Calu3 (cell line): ENCODE measurements at regions not wholly inside any gene's neighbourhood (a gene's known extent, or its start where the extent isn't known, plus 50 kb on each side); places are given as distances from the start of the nearest gene placed in this dataset.

Experiments used
- BruUV-seq: library from RNA; stranded (reverse); fragments of 400-500 nt; replicated peaks from 2 replicates; lab custom pipeline; 2021; lab: Mats Ljungman, UMichigan
- CTCF ChIA-PET: fragments of 300-600 bp; sonication (Branson Sonifier 250); formaldehyde crosslinking; loops from one replicate; lab custom pipeline; 2022; ENCODE audit warnings: antibody characterized with exemption; lab: Charles Lee
- DNase-seq: peaks from one replicate; pipeline ENCODE4 v3.0.0; 2022
- H3K27ac Mint-ChIP-seq: one replicate; pipeline ENCODE4 v1.8.0; 2022; ENCODE audit warnings: mixed read lengths; ENCODE audit not compliant: unreplicated experiment
- H3K27me3 Mint-ChIP-seq: one replicate; pipeline ENCODE4 v1.8.0; 2022; ENCODE audit warnings: mixed read lengths; ENCODE audit not compliant: unreplicated experiment
- H3K36me3 Mint-ChIP-seq: one replicate; pipeline ENCODE4 v1.8.0; 2022; ENCODE audit warnings: mild to moderate bottlenecking, moderate library complexity, mixed read lengths; ENCODE audit not compliant: insufficient read depth, unreplicated experiment
- H3K4me1 Mint-ChIP-seq: one replicate; pipeline ENCODE4 v1.8.0; 2022; ENCODE audit warnings: mild to moderate bottlenecking, low read depth, mixed read lengths; ENCODE audit not compliant: unreplicated experiment
- H3K4me3 Mint-ChIP-seq: one replicate; pipeline ENCODE4 v1.8.0; 2022; ENCODE audit warnings: mild to moderate bottlenecking, low read depth, moderate library complexity, mixed read lengths; ENCODE audit not compliant: unreplicated experiment
- H3K9me3 Mint-ChIP-seq: one replicate; pipeline ENCODE4 v1.8.0; 2022; ENCODE audit warnings: low read depth, mixed read lengths; ENCODE audit not compliant: unreplicated experiment
- CTCF ChIP-seq: fragments of 200-600 bp; IDR thresholded peaks from one replicate; pipeline ENCODE4 v1.8.0; 2022; ENCODE audit warnings: antibody characterized with exemption; ENCODE audit not compliant: unreplicated experiment
- intact Hi-C: fragments of 100-400 bp; cut with micrococcal nuclease; formaldehyde crosslinking; loops from one replicate; pipeline ENCODE4 v1.10.0; 2022; ENCODE audit not compliant: unreplicated experiment

DNA sequence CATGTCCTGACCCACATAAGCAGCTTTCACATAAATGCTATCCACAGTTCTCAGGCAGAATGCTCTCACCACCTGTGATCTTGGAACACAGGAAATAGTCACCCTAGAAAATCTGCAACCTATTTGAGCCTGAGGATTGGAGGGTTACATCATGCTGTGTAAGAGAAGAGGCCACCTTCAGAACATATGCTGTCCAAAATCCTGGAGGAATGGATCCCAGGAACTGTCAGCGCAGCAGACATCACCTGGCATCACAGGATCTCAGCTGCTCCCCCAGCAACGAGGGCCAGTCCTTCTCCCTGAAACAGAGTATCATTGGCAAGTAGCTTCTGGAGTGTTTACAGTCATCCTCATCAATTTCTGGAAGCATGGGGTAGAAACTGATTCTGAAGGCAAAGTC is 63.2 kb upstream of the LTA4H start:
- CTCF ChIA-PET, result no interaction called here
- no TSS peak for BruUV-seq
- intact Hi-C loops, result no loop called here
- H3K36me3 Mint-ChIP-seq, result no peaks in the 10 kb centered on the region
- H3K4me1 Mint-ChIP-seq, result peaks cover 12% of the 10 kb centered on the region
- no peaks in the 10 kb centered on the region for H3K9me3 Mint-ChIP-seq
- TF ChIP-seq CTCF, result no peak
- DNase-seq, result no peak
- H3K27ac Mint-ChIP-seq, result no peak overlapping the region
- H3K27me3 Mint-ChIP-seq, result no peaks in the 10 kb centered on the region
- H3K4me3 Mint-ChIP-seq, result no peak overlapping the region

DNA sequence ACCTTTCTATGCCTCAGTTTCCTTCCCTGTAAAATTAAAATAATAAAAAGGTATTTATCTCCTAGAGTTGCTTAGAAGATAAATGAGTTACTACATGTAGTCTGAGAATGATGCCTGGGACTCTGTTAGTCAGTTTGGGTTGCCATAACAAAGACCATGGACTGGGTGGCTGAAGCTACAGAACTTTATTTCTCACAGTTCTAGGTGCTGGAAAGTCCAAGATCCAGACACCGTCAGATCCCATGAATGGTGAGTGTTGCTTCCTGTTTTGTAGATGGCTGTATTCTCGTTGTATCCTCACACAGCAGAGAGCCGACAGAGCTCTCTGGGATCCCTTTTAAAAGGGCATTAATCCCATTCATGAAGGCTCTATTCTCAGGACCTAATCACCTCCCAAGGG is 64.0 kb upstream of the LTA4H start:
- TF ChIP-seq CTCF, result no peak
- no peaks in the 10 kb centered on the region for H3K9me3 Mint-ChIP-seq
- H3K36me3 Mint-ChIP-seq, result no peaks in the 10 kb centered on the region
- H3K4me1 Mint-ChIP-seq, result peaks cover 10% of the 10 kb centered on the region
- no peaks in the 10 kb centered on the region for H3K27me3 Mint-ChIP-seq
- H3K4me3 Mint-ChIP-seq, result no peak overlapping the region
- no peak overlapping the region for H3K27ac Mint-ChIP-seq
- BruUV-seq, result no TSS peak
- intact Hi-C loops, result no loop called here
- CTCF ChIA-PET, result no interaction called here
- no peak for DNase-seq

DNA sequence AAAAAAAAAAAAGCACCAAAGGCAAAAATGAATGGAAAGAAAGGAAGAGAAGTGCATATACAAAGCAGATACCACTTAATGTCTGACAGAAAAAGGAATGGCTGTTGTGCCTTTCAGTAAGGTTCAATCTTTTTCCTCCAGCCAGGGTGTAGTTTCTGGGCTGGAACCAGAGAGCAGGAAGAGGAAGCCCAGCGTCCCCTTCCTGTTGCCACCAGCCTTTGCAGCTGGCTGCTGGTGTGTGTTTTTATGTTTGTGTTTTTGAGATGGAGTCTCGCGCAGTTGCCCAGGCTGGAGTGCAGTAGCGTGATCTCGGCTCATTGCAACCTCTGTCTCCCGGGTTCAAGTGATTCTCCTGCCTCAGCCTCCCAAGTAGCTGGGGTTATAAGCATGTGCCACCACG is 64.6 kb upstream of the LTA4H start:
- no peak for DNase-seq
- Mint-ChIP-seq H3K4me1 (peaks cover 8% of the 10 kb centered on the region), H3K4me3 (no peak overlapping the region), H3K27ac (no peak overlapping the region), H3K27me3 (no peaks in the 10 kb centered on the region), H3K9me3 (no peaks in the 10 kb centered on the region), H3K36me3 (no peaks in the 10 kb centered on the region)
- no peak for TF ChIP-seq CTCF
- intact Hi-C loops, result no loop called here
- CTCF ChIA-PET, result no interaction called here
- BruUV-seq, result no TSS peak

- no peaks in the 10 kb centered on the region for H3K9me3 Mint-ChIP-seq
- no peak for TF ChIP-seq CTCF
- no peaks in the 10 kb centered on the region for H3K27me3 Mint-ChIP-seq
- no peak for DNase-seq
- no peak overlapping the region for H3K4me3 Mint-ChIP-seq
- intact Hi-C loops, result no loop called here
- no TSS peak for BruUV-seq
- CTCF ChIA-PET, result interaction anchor here (0.6 to 1.0 kb wide), 2 partner anchors 11 to 83 kb away, joined by 3 to 8 read pairs; no protein-coding TSS in a partner anchor
- no peaks in the 10 kb centered on the region for H3K36me3 Mint-ChIP-seq
- H3K27ac Mint-ChIP-seq, result no peak overlapping the region
- peaks cover 8% of the 10 kb centered on the region for H3K4me1 Mint-ChIP-seq
Observed at GRCh38 chr12:96101806-96102205, 66.4 kb upstream of the LTA4H start.
